B cell (primary cell): ENCODE measurements at regions not wholly inside any gene's neighbourhood (a gene's known extent, or its start where the extent isn't known, plus 50 kb on each side); places are given as distances from the start of the nearest gene placed in this dataset.
"Not testable (repeated sequence)": the region's sequence is repeated elsewhere in the genome, so short reads cannot be mapped to it uniquely, and the experiment has no call there.

Experiments
- ATAC-seq: fragments of 200-7000 bp; cut with Tn5 transposase; one replicate; pipeline ENCODE4 v1.10.0; 2021; ENCODE audit warnings: low read depth, mild to moderate bottlenecking, moderate number of reproducible peaks, moderate library complexity
- CTCF ChIA-PET: fragments of 350-600 bp; sonication (Branson Sonifier 250); formaldehyde crosslinking; loops from one replicate; lab custom pipeline; 2021; ENCODE audit warnings: antibody characterized with exemption, inconsistent platforms; lab: Charles Lee
- POLR2A ChIA-PET: fragments of 350-600 bp; sonication (Branson Sonifier 250); formaldehyde crosslinking; loops from one replicate; lab custom pipeline; 2021; ENCODE audit warnings: antibody characterized with exemption; lab: Charles Lee
- DNase-seq: peaks from one replicate; pipeline ENCODE4 v3.0.0; 2013
- H2AFZ ChIP-seq: 2 replicates; pipeline ENCODE4 v1.6.1; 2012; ENCODE audit warnings: mild to moderate bottlenecking, low read depth, low read length; ENCODE audit not compliant: insufficient read depth, poor library complexity, severe bottlenecking
- H3K27ac ChIP-seq, 2 donors: 1 replicate in 1 of 2; 2 replicates in 1 of 2; pipeline ENCODE4 v1.5.1; 2012 to 2013; ENCODE audit warnings: low read length in 2 of 2, mild to moderate bottlenecking in 2 of 2, moderate library complexity in 1 of 2
- H3K27me3 ChIP-seq, 4 experiments: fragments of 200-600 bp in 1 of 4; sonication (generic) in 1 of 4; replicated peaks in 1 of 4; 1 replicate in 2 of 4; 2 replicates in 2 of 4; pipeline versions ENCODE4 v1.6.1 to v1.7.0; 2013 to 2016; ENCODE audit warnings: low read length in 3 of 4, mild to moderate bottlenecking in 2 of 4, mixed read lengths in 1 of 4, moderate library complexity in 1 of 4; ENCODE audit not compliant: insufficient read depth in 4 of 4, control insufficient read depth in 3 of 4; ENCODE audit errors: control extremely low read depth in 1 of 4
- H3K36me3 ChIP-seq, 2 experiments: replicated peaks in 1 of 2; 1 replicate in 1 of 2; 2 replicates in 1 of 2; pipeline versions ENCODE4 v1.6.1 to v1.7.1; 2013; ENCODE audit warnings: low read length in 1 of 2; ENCODE audit not compliant: insufficient read depth in 2 of 2, control insufficient read depth in 1 of 2; ENCODE audit errors: control extremely low read depth in 1 of 2, extremely low read depth in 1 of 2
- H3K4me1 ChIP-seq, 2 donors: fragments of 200-600 bp in 1 of 2; sonication (generic) in 1 of 2; 1 replicate in 1 of 2; 2 replicates in 1 of 2; pipeline versions ENCODE4 v1.5.1 to v1.6.1; 2013 to 2017; ENCODE audit warnings: low read length in 2 of 2; ENCODE audit not compliant: control insufficient read depth in 2 of 2, insufficient read depth in 2 of 2
- H3K4me2 ChIP-seq: replicated peaks from 2 replicates; pipeline ENCODE3; 2012; ENCODE audit warnings: mild to moderate bottlenecking, low read depth, low read length; ENCODE audit not compliant: poor library complexity, severe bottlenecking
- H3K4me3 ChIP-seq, 5 experiments: fragments of 200-600 bp in 1 of 5; sonication (generic) in 1 of 5; 1 replicate in 3 of 5; 2 replicates in 2 of 5; pipeline versions ENCODE4 v1.5.1 to v1.7.0; 2011 to 2016; ENCODE audit warnings: low read length in 4 of 5, mild to moderate bottlenecking in 4 of 5, low read depth in 2 of 5, control low read depth in 1 of 5, moderate library complexity in 1 of 5; ENCODE audit not compliant: insufficient read depth in 1 of 5; ENCODE audit errors: control extremely low read depth in 1 of 5, extremely low read depth in 1 of 5
- H3K79me2 ChIP-seq: fragments of 200-600 bp; sonication (generic); one replicate; pipeline ENCODE4 v1.6.0; 2016; ENCODE audit warnings: low read length; ENCODE audit not compliant: control insufficient read depth, insufficient read depth
- H3K9ac ChIP-seq: fragments of 200-600 bp; sonication (generic); 2 replicates; pipeline ENCODE4 v1.6.1; 2017; ENCODE audit warnings: mild to moderate bottlenecking, low read length, moderate library complexity
- H3K9me3 ChIP-seq, 3 donors: one replicate each; pipeline versions ENCODE4 v1.6.1 to v1.7.1; 2013; ENCODE audit warnings: low read length in 2 of 3; ENCODE audit not compliant: control insufficient read depth in 2 of 3, insufficient read depth in 1 of 3; ENCODE audit errors: control extremely low read depth in 1 of 3
- H4K20me1 ChIP-seq: 2 replicates; pipeline ENCODE4 v1.6.0; 2012; ENCODE audit warnings: mild to moderate bottlenecking, low read length; ENCODE audit not compliant: insufficient read depth, control insufficient read depth, poor library complexity, severe bottlenecking
- H3K27ac Mint-ChIP-seq: one replicate; pipeline ENCODE4 v1.8.0; 2021; ENCODE audit warnings: mixed read lengths
- H3K27me3 Mint-ChIP-seq: one replicate; pipeline ENCODE4 v1.8.0; 2021; ENCODE audit warnings: mixed read lengths
- H3K4me1 Mint-ChIP-seq: one replicate; pipeline ENCODE4 v1.8.0; 2021; ENCODE audit warnings: mixed read lengths
- H3K4me3 Mint-ChIP-seq: one replicate; pipeline ENCODE4 v1.8.0; 2021; ENCODE audit warnings: mixed read lengths
- H3K9me3 Mint-ChIP-seq: one replicate; pipeline ENCODE4 v1.8.0; 2022; ENCODE audit warnings: mixed read lengths; ENCODE audit not compliant: insufficient read depth
- WGBS: methylation state at CpG from one replicate; pipeline ENCODE4 v1.1.5; 2013; ENCODE audit warnings: missing lambda C conversion rate; ENCODE audit not compliant: insufficient coverage; 5-methylcytosine and 5-hydroxymethylcytosine counted together
- intact Hi-C: fragments of 100-400 bp; cut with micrococcal nuclease; formaldehyde crosslinking; loops from one replicate; pipeline ENCODE4 v1.10.0; 2022

DNA sequence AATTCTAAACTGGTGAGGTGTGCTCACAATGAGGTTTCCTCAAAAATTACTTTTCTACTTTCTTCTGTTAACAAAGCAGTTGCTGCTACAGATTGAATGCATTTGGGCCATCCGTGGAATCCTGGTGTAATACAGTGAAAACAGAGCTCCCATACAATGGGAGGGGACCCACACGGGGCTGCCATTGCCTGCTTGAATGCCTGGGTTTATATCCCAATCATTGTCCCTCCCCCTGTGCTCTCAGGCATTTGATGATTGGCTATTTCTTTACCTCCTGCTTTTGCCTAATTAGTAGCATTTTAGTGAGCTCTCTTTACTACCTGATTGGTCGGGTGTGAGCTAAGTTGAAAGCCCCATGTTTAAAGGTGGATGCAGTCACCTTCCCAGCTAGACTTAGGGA is 52.9 kb upstream of the CSF1 start:
- 69% methylated on average over 2 of the region's 3 CpGs for WGBS
- CTCF ChIA-PET, H3K4me1 Mint-ChIP-seq, H3K4me3 ChIP-seq, H3K27me3 ChIP-seq, POLR2A ChIA-PET, ATAC-seq, H3K4me2 ChIP-seq, DNase-seq, H3K27ac ChIP-seq, H3K9me3 Mint-ChIP-seq, H2AFZ ChIP-seq, H3K4me3 Mint-ChIP-seq, H3K36me3 ChIP-seq, H3K9ac ChIP-seq, H4K20me1 ChIP-seq, H3K4me1 ChIP-seq, H3K27ac Mint-ChIP-seq, H3K9me3 ChIP-seq, intact Hi-C loops, H3K79me2 ChIP-seq: not testable (repeated sequence)
- peaks cover 37% of the 10 kb centered on the region for H3K27me3 Mint-ChIP-seq

DNA sequence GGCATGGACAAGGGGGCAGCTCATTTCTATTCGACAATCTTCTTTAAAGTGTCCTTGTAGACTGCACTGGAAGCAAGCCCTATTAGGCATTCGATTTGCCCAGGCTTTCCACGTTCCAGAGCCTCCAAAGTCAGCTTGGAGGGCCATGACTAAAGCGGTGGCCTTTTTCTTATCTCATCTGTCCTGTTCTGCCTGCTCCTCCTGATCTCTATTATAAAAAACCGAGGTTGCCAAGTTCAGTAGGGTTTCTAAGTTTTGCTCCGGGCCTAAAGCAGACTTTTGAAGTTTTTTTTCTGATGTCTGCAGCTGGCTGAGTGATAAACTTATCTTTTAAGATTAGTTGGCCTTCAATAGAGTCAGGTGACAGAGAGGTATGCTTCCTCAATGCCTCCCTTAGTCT is 54.7 kb upstream of the CSF1 start:
- H3K27me3 ChIP-seq, H3K4me1 Mint-ChIP-seq, H3K9ac ChIP-seq, H3K4me1 ChIP-seq, CTCF ChIA-PET, H2AFZ ChIP-seq, H3K4me2 ChIP-seq, H3K27ac Mint-ChIP-seq, H3K4me3 Mint-ChIP-seq, POLR2A ChIA-PET, H3K79me2 ChIP-seq, H3K9me3 Mint-ChIP-seq, H3K4me3 ChIP-seq, H3K36me3 ChIP-seq, H3K27ac ChIP-seq, ATAC-seq, DNase-seq, H3K9me3 ChIP-seq, intact Hi-C loops, H4K20me1 ChIP-seq: not testable (repeated sequence)
- 81% methylated on average over 5 of the region's 6 CpGs for WGBS
- peaks cover 37% of the 10 kb centered on the region for H3K27me3 Mint-ChIP-seq

DNA sequence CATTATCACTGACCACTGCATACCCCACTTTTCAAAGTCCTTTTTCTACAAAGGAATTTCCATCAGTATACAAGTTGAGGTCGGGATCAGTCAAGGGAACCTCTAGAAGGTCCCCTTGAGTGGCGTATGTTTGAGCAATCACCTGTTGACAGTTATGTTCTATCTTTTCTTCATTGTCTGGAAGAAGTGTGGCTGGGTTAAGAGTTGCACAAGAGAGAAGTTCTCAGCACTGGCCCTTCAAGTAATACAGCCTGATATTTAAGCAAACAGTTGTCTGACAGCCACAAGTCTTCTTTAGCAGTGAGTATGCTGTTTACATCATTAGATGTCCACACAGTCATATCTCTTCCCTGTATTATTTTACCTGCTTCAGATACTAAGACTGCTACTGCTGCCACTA is 56.7 kb upstream of the CSF1 start:
- H3K9me3 Mint-ChIP-seq, H3K27ac ChIP-seq, POLR2A ChIA-PET, DNase-seq, H3K4me1 ChIP-seq, H3K9me3 ChIP-seq, H3K4me2 ChIP-seq, H3K79me2 ChIP-seq, H3K4me1 Mint-ChIP-seq, H3K9ac ChIP-seq, intact Hi-C loops, H3K4me3 ChIP-seq, CTCF ChIA-PET, H3K27me3 ChIP-seq, H4K20me1 ChIP-seq, H3K4me3 Mint-ChIP-seq, H3K36me3 ChIP-seq, ATAC-seq, H3K27ac Mint-ChIP-seq, H2AFZ ChIP-seq: not testable (repeated sequence)
- WGBS, result 100% methylated on average over 2 of the region's 2 CpGs
- H3K27me3 Mint-ChIP-seq, result peaks cover 23% of the 10 kb centered on the region

- H3K9me3 ChIP-seq, intact Hi-C loops, DNase-seq, H3K27me3 ChIP-seq, H2AFZ ChIP-seq, H3K27ac Mint-ChIP-seq, H3K4me2 ChIP-seq, H3K27ac ChIP-seq, H3K4me1 Mint-ChIP-seq, H4K20me1 ChIP-seq, ATAC-seq, H3K9me3 Mint-ChIP-seq, H3K4me1 ChIP-seq, H3K4me3 ChIP-seq, POLR2A ChIA-PET, H3K79me2 ChIP-seq, H3K4me3 Mint-ChIP-seq, H3K36me3 ChIP-seq, H3K9ac ChIP-seq: not testable (repeated sequence)
- 94% methylated on average over 10 of the region's 12 CpGs for WGBS
- peaks cover 15% of the 10 kb centered on the region for H3K27me3 Mint-ChIP-seq
- CTCF ChIA-PET, result interaction anchor here (1.6 kb wide), 1 partner anchor 213 kb away, joined by 4 read pairs; no protein-coding TSS in a partner anchor
Observed at GRCh38 chr1:109852221-109853015, 58.2 kb upstream of the CSF1 start.
